ENCODE measurements at regions not wholly inside any gene's neighbourhood (a gene's known extent, or its start where the extent isn't known, plus 50 kb on each side); places are given as distances from the start of the nearest gene placed in this dataset.

GRCh38 chr15:98431171-98431570 lies 217.2 kb upstream of the IGF1R start:
- Histone ChIP-seq H3K27me3 (ENCODE audit: control insufficient read depth, insufficient read depth, low read length) (peaks cover 3% of the 10 kb centered on the region), H3K27ac (ENCODE audit: low read depth, low read length) (no peak overlapping the region), H3K9ac (ENCODE audit: low read length) (no peak overlapping the region)

DNA sequence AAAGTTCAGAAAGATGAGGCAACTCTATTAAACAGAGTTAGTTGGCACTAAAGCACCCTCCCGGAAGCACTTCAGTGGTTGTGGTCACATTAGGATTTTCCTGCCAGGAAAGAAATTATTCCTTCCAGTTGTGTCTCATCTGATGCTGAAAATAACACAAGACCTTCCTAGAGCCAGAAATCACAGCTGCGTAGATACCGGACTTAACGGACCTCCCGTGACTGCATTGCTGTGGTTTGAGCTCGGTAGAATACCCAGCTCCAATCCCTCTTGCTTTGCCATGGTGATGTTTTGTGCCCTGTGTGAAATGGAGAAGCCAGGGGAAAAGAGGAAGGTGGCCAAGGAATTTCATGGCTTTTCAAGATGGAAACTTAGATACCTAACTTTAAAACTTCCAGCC lies 215.0 kb upstream of the IGF1R start:
- no peak overlapping the region for H3K27ac ChIP-seq (ENCODE audit: low read depth, low read length)
- no peaks in the 10 kb centered on the region for H3K27me3 ChIP-seq (ENCODE audit: control insufficient read depth, insufficient read depth, low read length)
- H3K9ac ChIP-seq (ENCODE audit: low read length): no peak overlapping the region
- H3K4me1 ChIP-seq (ENCODE audit: control insufficient read depth, insufficient read depth, low read length): no peaks in the 10 kb centered on the region
- H3K36me3 ChIP-seq (ENCODE audit: control insufficient read depth, insufficient read depth, low read length): no peaks in the 10 kb centered on the region
- no peak overlapping the region for H3K4me3 ChIP-seq (ENCODE audit: low read length)

More at GRCh38 chr15:98431171-98431570, 217.2 kb upstream of the IGF1R start:
- no peaks in the 10 kb centered on the region for H3K36me3 ChIP-seq (ENCODE audit: control insufficient read depth, insufficient read depth, low read length)
- peaks cover 6% of the 10 kb centered on the region for H3K4me1 ChIP-seq (ENCODE audit: control insufficient read depth, insufficient read depth, low read length)
- no peak overlapping the region for H3K4me3 ChIP-seq (ENCODE audit: low read length)

GRCh38 chr15:98433856-98434255 lies 214.5 kb upstream of the IGF1R start:
- Histone ChIP-seq H3K9ac (ENCODE audit: low read length) (no peak overlapping the region), H3K27me3 (ENCODE audit: control insufficient read depth, insufficient read depth, low read length) (no peaks in the 10 kb centered on the region), H3K36me3 (ENCODE audit: control insufficient read depth, insufficient read depth, low read length) (no peaks in the 10 kb centered on the region), H3K4me3 (ENCODE audit: low read length) (no peak overlapping the region), H3K4me1 (ENCODE audit: control insufficient read depth, insufficient read depth, low read length) (no peaks in the 10 kb centered on the region), H3K27ac (ENCODE audit: low read depth, low read length) (no peak overlapping the region)

GRCh38 chr15:98437752-98438151 lies 210.6 kb upstream of the IGF1R start:
- H3K27me3 ChIP-seq (ENCODE audit: control insufficient read depth, insufficient read depth, low read length): no peaks in the 10 kb centered on the region
- no peaks in the 10 kb centered on the region for H3K36me3 ChIP-seq (ENCODE audit: control insufficient read depth, insufficient read depth, low read length)
- H3K27ac ChIP-seq (ENCODE audit: low read depth, low read length): no peak overlapping the region
- peaks cover 2% of the 10 kb centered on the region for H3K4me1 ChIP-seq (ENCODE audit: control insufficient read depth, insufficient read depth, low read length)
- H3K9ac ChIP-seq (ENCODE audit: low read length): no peak overlapping the region
- H3K4me3 ChIP-seq (ENCODE audit: low read length): no peak overlapping the region

DNA sequence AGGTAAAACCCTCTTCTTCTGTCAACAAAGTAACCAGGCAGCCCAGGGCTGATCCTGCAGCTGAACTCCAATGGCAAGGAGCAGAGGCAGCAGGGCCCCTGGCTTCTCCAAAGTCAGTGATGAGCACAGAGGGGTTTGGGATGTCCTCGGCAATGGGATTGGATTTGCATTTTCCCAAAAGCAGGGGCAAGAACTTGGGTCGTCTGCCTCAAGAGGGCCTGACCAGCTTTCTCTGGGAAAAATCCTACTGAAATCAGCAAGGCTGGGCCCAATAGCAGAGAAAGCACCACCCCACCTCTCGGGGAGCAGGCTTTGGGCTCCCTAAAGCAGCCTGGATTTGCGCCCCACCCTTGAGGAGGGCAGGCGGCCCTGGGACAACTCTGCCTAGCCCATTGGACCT lies 210.0 kb upstream of the IGF1R start:
- Histone ChIP-seq H3K36me3 (ENCODE audit: control insufficient read depth, insufficient read depth, low read length) (no peaks in the 10 kb centered on the region), H3K4me1 (ENCODE audit: control insufficient read depth, insufficient read depth, low read length) (peaks cover 2% of the 10 kb centered on the region), H3K9ac (ENCODE audit: low read length) (no peak overlapping the region), H3K27me3 (ENCODE audit: control insufficient read depth, insufficient read depth, low read length) (no peaks in the 10 kb centered on the region), H3K27ac (ENCODE audit: low read depth, low read length) (no peak overlapping the region), H3K4me3 (ENCODE audit: low read length) (no peak overlapping the region)

DNA sequence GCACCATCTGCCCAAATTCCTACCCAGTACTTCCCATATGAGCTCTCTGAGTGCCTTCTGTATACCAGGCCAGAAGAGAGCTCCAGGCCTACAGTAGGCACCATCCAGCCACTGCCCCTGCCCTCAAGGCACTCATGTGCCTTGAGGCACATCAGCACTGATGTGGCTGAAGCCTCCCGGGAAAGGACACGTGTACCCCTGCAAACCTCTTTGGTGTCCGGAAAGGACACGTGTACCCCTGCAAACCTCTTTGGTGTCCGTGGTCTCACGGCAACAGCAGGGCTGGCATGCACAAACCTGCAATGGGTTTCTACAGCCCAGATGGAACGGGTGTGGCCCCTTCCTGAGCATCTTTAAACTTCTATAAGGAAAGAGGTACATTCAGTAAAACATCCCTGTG lies 209.4 kb upstream of the IGF1R start:
- Histone ChIP-seq H3K4me3 (ENCODE audit: low read length) (no peak overlapping the region), H3K27me3 (ENCODE audit: control insufficient read depth, insufficient read depth, low read length) (no peaks in the 10 kb centered on the region), H3K36me3 (ENCODE audit: control insufficient read depth, insufficient read depth, low read length) (no peaks in the 10 kb centered on the region), H3K9ac (ENCODE audit: low read length) (no peak overlapping the region), H3K27ac (ENCODE audit: low read depth, low read length) (no peak overlapping the region), H3K4me1 (ENCODE audit: control insufficient read depth, insufficient read depth, low read length) (peaks cover 2% of the 10 kb centered on the region)

- Histone ChIP-seq H3K9ac (ENCODE audit: low read length) (no peak overlapping the region), H3K4me1 (ENCODE audit: control insufficient read depth, insufficient read depth, low read length) (peaks cover 2% of the 10 kb centered on the region), H3K36me3 (ENCODE audit: control insufficient read depth, insufficient read depth, low read length) (no peaks in the 10 kb centered on the region)
Observed at GRCh38 chr15:98439523-98439942, 208.8 kb upstream of the IGF1R start.

DNA sequence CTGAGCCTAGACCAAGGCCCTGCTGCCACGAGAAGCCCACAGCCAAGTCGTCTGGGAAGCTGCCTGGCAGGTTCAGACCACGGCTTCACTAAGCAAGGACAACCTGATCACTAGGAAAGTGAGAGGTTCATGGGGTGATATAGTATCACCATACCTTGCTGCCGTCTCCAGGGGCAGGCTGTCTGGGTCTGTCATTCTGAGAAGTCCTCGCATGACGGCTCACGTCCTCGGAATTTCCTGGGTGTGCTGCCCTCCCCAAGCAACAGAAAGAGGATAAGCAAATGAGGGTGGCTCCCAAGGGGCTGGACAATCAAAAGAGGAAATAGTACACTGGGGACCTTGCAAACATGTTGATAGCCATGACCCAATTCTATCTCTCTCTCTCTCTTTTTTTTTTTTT lies 207.4 kb upstream of the IGF1R start:
- Histone ChIP-seq H3K4me1 (ENCODE audit: control insufficient read depth, insufficient read depth, low read length) (peaks cover 2% of the 10 kb centered on the region), H3K27me3 (ENCODE audit: control insufficient read depth, insufficient read depth, low read length) (no peaks in the 10 kb centered on the region), H3K4me3 (ENCODE audit: low read length) (no peak overlapping the region), H3K27ac (ENCODE audit: low read depth, low read length) (no peak overlapping the region), H3K36me3 (ENCODE audit: control insufficient read depth, insufficient read depth, low read length) (no peaks in the 10 kb centered on the region), H3K9ac (ENCODE audit: low read length) (no peak overlapping the region)

More at GRCh38 chr15:98439523-98439942, 208.8 kb upstream of the IGF1R start:
- Histone ChIP-seq H3K27ac (ENCODE audit: low read depth, low read length) (no peak overlapping the region), H3K4me3 (ENCODE audit: low read length) (no peak overlapping the region), H3K27me3 (ENCODE audit: control insufficient read depth, insufficient read depth, low read length) (no peaks in the 10 kb centered on the region)

- no peak overlapping the region for H3K4me3 ChIP-seq (ENCODE audit: low read length)
Observed at GRCh38 chr15:98441599-98441998, 206.7 kb upstream of the IGF1R start.

GRCh38 chr15:98442379-98442833 lies 205.9 kb upstream of the IGF1R start:
- no peak overlapping the region for H3K4me3 ChIP-seq (ENCODE audit: low read length)
- H3K36me3 ChIP-seq (ENCODE audit: control insufficient read depth, insufficient read depth, low read length): no peaks in the 10 kb centered on the region
- H3K9ac ChIP-seq (ENCODE audit: low read length): no peak overlapping the region
- H3K27me3 ChIP-seq (ENCODE audit: control insufficient read depth, insufficient read depth, low read length): no peaks in the 10 kb centered on the region
- peaks cover 2% of the 10 kb centered on the region for H3K4me1 ChIP-seq (ENCODE audit: control insufficient read depth, insufficient read depth, low read length)
- no peak overlapping the region for H3K27ac ChIP-seq (ENCODE audit: low read depth, low read length)

More at GRCh38 chr15:98441599-98441998, 206.7 kb upstream of the IGF1R start:
- Histone ChIP-seq H3K36me3 (ENCODE audit: control insufficient read depth, insufficient read depth, low read length) (no peaks in the 10 kb centered on the region), H3K27me3 (ENCODE audit: control insufficient read depth, insufficient read depth, low read length) (no peaks in the 10 kb centered on the region), H3K27ac (ENCODE audit: low read depth, low read length) (no peak overlapping the region), H3K9ac (ENCODE audit: low read length) (no peak overlapping the region), H3K4me1 (ENCODE audit: control insufficient read depth, insufficient read depth, low read length) (peaks cover 2% of the 10 kb centered on the region)

DNA sequence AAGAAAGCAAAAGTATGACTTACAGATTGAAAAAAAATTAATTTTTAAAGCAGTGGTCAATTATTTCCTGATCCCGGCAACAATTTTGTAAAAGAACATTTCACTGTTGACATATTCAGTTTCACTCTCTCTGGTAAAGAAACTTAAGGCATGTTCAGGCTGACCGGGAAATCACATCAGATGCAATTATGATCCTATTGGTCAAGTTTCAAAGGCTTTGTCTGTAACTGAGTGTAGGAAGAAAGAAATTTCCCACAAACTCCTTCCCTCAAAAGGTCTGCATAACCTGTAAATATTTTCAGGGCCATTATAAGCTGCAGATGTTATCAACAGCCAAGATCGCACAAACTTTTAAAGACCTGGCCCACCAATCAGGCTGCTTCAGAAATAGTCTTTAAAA lies 205.4 kb upstream of the IGF1R start:
- peaks cover 2% of the 10 kb centered on the region for H3K4me1 ChIP-seq (ENCODE audit: control insufficient read depth, insufficient read depth, low read length)
- H3K27me3 ChIP-seq (ENCODE audit: control insufficient read depth, insufficient read depth, low read length): no peaks in the 10 kb centered on the region
- no peak overlapping the region for H3K9ac ChIP-seq (ENCODE audit: low read length)
- H3K36me3 ChIP-seq (ENCODE audit: control insufficient read depth, insufficient read depth, low read length): no peaks in the 10 kb centered on the region
- H3K4me3 ChIP-seq (ENCODE audit: low read length): no peak overlapping the region
- no peak overlapping the region for H3K27ac ChIP-seq (ENCODE audit: low read depth, low read length)

GRCh38 chr15:98443526-98443925 lies 204.8 kb upstream of the IGF1R start:
- Histone ChIP-seq H3K36me3 (ENCODE audit: control insufficient read depth, insufficient read depth, low read length) (no peaks in the 10 kb centered on the region), H3K4me3 (ENCODE audit: low read length) (no peak overlapping the region), H3K9ac (ENCODE audit: low read length) (no peak overlapping the region), H3K27me3 (ENCODE audit: control insufficient read depth, insufficient read depth, low read length) (no peaks in the 10 kb centered on the region), H3K27ac (ENCODE audit: low read depth, low read length) (no peak overlapping the region), H3K4me1 (ENCODE audit: control insufficient read depth, insufficient read depth, low read length) (peaks cover 2% of the 10 kb centered on the region)

DNA sequence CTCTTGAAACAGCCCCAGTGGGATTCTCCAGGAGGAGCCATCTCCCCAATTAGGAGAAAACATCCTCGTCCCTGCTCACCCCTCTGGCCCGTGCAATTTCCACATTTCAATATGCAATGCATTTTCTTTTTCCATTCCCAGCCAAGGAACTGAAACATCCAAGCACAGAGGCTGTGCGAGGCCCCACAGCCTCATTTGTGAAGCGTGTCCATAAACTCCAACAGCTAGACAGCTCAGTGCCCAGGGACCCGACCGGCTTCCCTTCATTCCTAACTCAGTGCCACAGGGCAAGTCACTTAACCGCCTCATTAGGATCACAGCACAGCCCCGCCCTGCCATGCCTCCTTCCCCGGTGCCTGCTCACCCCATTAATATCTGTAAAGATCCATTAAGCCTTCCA lies 204.2 kb upstream of the IGF1R start:
- no peak overlapping the region for H3K27ac ChIP-seq (ENCODE audit: low read depth, low read length)
- H3K27me3 ChIP-seq (ENCODE audit: control insufficient read depth, insufficient read depth, low read length): no peaks in the 10 kb centered on the region
- no peak overlapping the region for H3K4me3 ChIP-seq (ENCODE audit: low read length)
- H3K36me3 ChIP-seq (ENCODE audit: control insufficient read depth, insufficient read depth, low read length): no peaks in the 10 kb centered on the region
- peaks cover 2% of the 10 kb centered on the region for H3K4me1 ChIP-seq (ENCODE audit: control insufficient read depth, insufficient read depth, low read length)
- H3K9ac ChIP-seq (ENCODE audit: low read length): no peak overlapping the region

All from rectal smooth muscle tissue (tissue), 1 donor.